Inferior parietal cortex (tissue), 1 donor: ENCODE measurements at regions not wholly inside any gene's neighbourhood (a gene's known extent, or its start where the extent isn't known, plus 50 kb on each side); places are given as distances from the start of the nearest gene placed in this dataset.

ENCODE experiments used
- DNase-seq: peaks from one replicate; pipeline ENCODE4 v3.0.0-alpha.2; 2016; ENCODE audit errors: extremely low spot score

- no peak for DNase-seq
Measured at GRCh38 chr18:22073411-22073810, 96.0 kb upstream of the GATA6 start.

- DNase-seq, result no peak
Measured at GRCh38 chr18:22074282-22075070, 94.9 kb upstream of the GATA6 start.

GRCh38 chr18:22080035-22080434 lies 89.4 kb upstream of the GATA6 start:
- DNase-seq, result no peak

GRCh38 chr18:22082408-22082807 lies 87.0 kb upstream of the GATA6 start:
- no peak for DNase-seq

GRCh38 chr18:22084547-22084946 lies 84.8 kb upstream of the GATA6 start:
- DNase-seq, result no peak

GRCh38 chr18:22086973-22087372 lies 82.4 kb upstream of the GATA6 start:
- DNase-seq, result no peak

- DNase-seq, result no peak
Measured at GRCh38 chr18:22088029-22088428, 81.4 kb upstream of the GATA6 start.

GRCh38 chr18:22088996-22089640 lies 80.3 kb upstream of the GATA6 start:
- DNase-seq, result no peak

GRCh38 chr18:22091341-22091740 lies 78.0 kb upstream of the GATA6 start:
- no peak for DNase-seq

GRCh38 chr18:22093731-22094357 lies 75.5 kb upstream of the GATA6 start:
- DNase-seq, result peak; percentile 8

GRCh38 chr18:22094358-22094734 lies 75.0 kb upstream of the GATA6 start:
- no peak for DNase-seq

- no peak for DNase-seq
Measured at GRCh38 chr18:22098563-22098989, 70.8 kb upstream of the GATA6 start.

GRCh38 chr18:22099925-22100324 lies 69.5 kb upstream of the GATA6 start:
- no peak for DNase-seq

GRCh38 chr18:22101731-22102130 lies 67.7 kb upstream of the GATA6 start:
- no peak for DNase-seq

GRCh38 chr18:22102953-22103646 lies 66.3 kb upstream of the GATA6 start:
- DNase-seq, result no peak

GRCh38 chr18:22103647-22104031 lies 65.8 kb upstream of the GATA6 start:
- no peak for DNase-seq

- no peak for DNase-seq
Measured at GRCh38 chr18:22106536-22107292, 62.7 kb upstream of the GATA6 start.

- no peak for DNase-seq
Measured at GRCh38 chr18:22108674-22109073, 60.7 kb upstream of the GATA6 start.

- no peak for DNase-seq
Measured at GRCh38 chr18:22109535-22109934, 59.9 kb upstream of the GATA6 start.

GRCh38 chr18:22110461-22110924 lies 58.9 kb upstream of the GATA6 start:
- DNase-seq, result no peak

GRCh38 chr18:22112215-22112614 lies 57.2 kb upstream of the GATA6 start:
- DNase-seq, result no peak
